ENCODE measurements at regions not wholly inside any gene's neighbourhood (a gene's known extent, or its start where the extent isn't known, plus 50 kb on each side); places are given as distances from the start of the nearest gene placed in this dataset.
"Not testable (repeated sequence)": the region's sequence is repeated elsewhere in the genome, so short reads cannot be mapped to it uniquely, and the experiment has no call there.

GRCh38 chr3:75129101-75129500 is 514.6 kb upstream of the CNTN3 start:
- no peak for DNase-seq

- no peak for DNase-seq
These were observed 521.8 kb upstream of the CNTN3 start for GRCh38 chr3:75136100-75136897.

- no peak for DNase-seq
These were observed 523.9 kb upstream of the CNTN3 start for GRCh38 chr3:75138345-75138744.

GRCh38 chr3:75140904-75141615 is 523.1 kb upstream of the FRG2C start:
- DNase-seq, result no peak

- no peak for DNase-seq
These were observed 519.7 kb upstream of the FRG2C start for GRCh38 chr3:75144406-75144805.

- DNase-seq, result no peak
These were observed 492.4 kb upstream of the FRG2C start for GRCh38 chr3:75171630-75172230.

GRCh38 chr3:75176937-75177336 is 487.2 kb upstream of the FRG2C start:
- no peak for DNase-seq

- no peak for DNase-seq
These were observed 483.7 kb upstream of the FRG2C start for GRCh38 chr3:75180235-75180944.

GRCh38 chr3:75180945-75181298 is 483.2 kb upstream of the FRG2C start:
- no peak for DNase-seq

- DNase-seq, result no peak
These were observed 475.2 kb upstream of the FRG2C start for GRCh38 chr3:75188962-75189361.

GRCh38 chr3:75192146-75192616 is 471.9 kb upstream of the FRG2C start:
- peak; percentile 44 for DNase-seq

GRCh38 chr3:75193797-75194196 is 470.3 kb upstream of the FRG2C start:
- no peak for DNase-seq

- not testable (repeated sequence) for DNase-seq
These were observed 449.8 kb upstream of the FRG2C start for GRCh38 chr3:75214332-75214731.

GRCh38 chr3:75218577-75218976 is 445.6 kb upstream of the FRG2C start:
- DNase-seq, result no peak

- no peak for DNase-seq
These were observed 443.2 kb upstream of the FRG2C start for GRCh38 chr3:75220932-75221331.

GRCh38 chr3:75224412-75224811 is 439.7 kb upstream of the FRG2C start:
- DNase-seq, result no peak

- no peak for DNase-seq
These were observed 431.9 kb upstream of the FRG2C start for GRCh38 chr3:75232216-75232615.

- DNase-seq, result no peak
These were observed 428.5 kb upstream of the FRG2C start for GRCh38 chr3:75235631-75236030.

GRCh38 chr3:75237053-75237452 is 427.1 kb upstream of the FRG2C start:
- DNase-seq, result no peak

- no peak for DNase-seq
These were observed 426.7 kb upstream of the FRG2C start for GRCh38 chr3:75237477-75237876.

- not testable (repeated sequence) for DNase-seq
These were observed 422.7 kb upstream of the FRG2C start for GRCh38 chr3:75241226-75241962.

GRCh38 chr3:75242012-75242735 is 422.0 kb upstream of the FRG2C start:
- DNase-seq, result no peak

All from CD4-positive, alpha-beta T cell treated with Interleukin-4 for 4 hours (primary cell).